PFSK-1 (cell line): ENCODE measurements at regions not wholly inside any gene's neighbourhood (a gene's known extent, or its start where the extent isn't known, plus 50 kb on each side); places are given as distances from the start of the nearest gene placed in this dataset.

Experiments
- FOXP2 ChIP-seq: optimal IDR thresholded peaks from 2 replicates; pipeline ENCODE3; 2011; ENCODE audit warnings: borderline replicate concordance, control low read depth, inconsistent platforms; ENCODE audit not compliant: insufficient read depth; ENCODE audit errors: extremely low read length, extremely low read depth
- POLR2AphosphoS5 ChIP-seq: IDR thresholded peaks from 2 replicates; pipeline ENCODE4 v1.6.1; 2012; ENCODE audit warnings: low read depth, mild to moderate bottlenecking, control low read depth, low read length, moderate library complexity
- SIN3A ChIP-seq: IDR thresholded peaks from 2 replicates; pipeline ENCODE4 v1.6.1; 2012; ENCODE audit warnings: mild to moderate bottlenecking, low read length, moderate library complexity, borderline replicate concordance; ENCODE audit not compliant: insufficient read depth
- TAF1 ChIP-seq: IDR thresholded peaks from 2 replicates; pipeline ENCODE4 v1.6.1; 2012; ENCODE audit warnings: low read length, control low read depth, borderline replicate concordance; ENCODE audit not compliant: insufficient read depth
- TF ChIP-seq, protein P1 (sequence below), 2 experiments: IDR thresholded peaks; 2 replicates each; pipeline versions ENCODE4 v1.6.1 to v1.8.0; 2011 to 2012; ENCODE audit warnings: low read depth in 2 of 2, low read length in 2 of 2, control low read depth in 1 of 2, inconsistent platforms in 1 of 2, mild to moderate bottlenecking in 1 of 2, moderate library complexity in 1 of 2; ENCODE audit not compliant: insufficient read depth in 1 of 2

- TF ChIP-seq TAF1 = no peak
- TF ChIP-seq SIN3A = no peak
- TF ChIP-seq, protein P1, sequence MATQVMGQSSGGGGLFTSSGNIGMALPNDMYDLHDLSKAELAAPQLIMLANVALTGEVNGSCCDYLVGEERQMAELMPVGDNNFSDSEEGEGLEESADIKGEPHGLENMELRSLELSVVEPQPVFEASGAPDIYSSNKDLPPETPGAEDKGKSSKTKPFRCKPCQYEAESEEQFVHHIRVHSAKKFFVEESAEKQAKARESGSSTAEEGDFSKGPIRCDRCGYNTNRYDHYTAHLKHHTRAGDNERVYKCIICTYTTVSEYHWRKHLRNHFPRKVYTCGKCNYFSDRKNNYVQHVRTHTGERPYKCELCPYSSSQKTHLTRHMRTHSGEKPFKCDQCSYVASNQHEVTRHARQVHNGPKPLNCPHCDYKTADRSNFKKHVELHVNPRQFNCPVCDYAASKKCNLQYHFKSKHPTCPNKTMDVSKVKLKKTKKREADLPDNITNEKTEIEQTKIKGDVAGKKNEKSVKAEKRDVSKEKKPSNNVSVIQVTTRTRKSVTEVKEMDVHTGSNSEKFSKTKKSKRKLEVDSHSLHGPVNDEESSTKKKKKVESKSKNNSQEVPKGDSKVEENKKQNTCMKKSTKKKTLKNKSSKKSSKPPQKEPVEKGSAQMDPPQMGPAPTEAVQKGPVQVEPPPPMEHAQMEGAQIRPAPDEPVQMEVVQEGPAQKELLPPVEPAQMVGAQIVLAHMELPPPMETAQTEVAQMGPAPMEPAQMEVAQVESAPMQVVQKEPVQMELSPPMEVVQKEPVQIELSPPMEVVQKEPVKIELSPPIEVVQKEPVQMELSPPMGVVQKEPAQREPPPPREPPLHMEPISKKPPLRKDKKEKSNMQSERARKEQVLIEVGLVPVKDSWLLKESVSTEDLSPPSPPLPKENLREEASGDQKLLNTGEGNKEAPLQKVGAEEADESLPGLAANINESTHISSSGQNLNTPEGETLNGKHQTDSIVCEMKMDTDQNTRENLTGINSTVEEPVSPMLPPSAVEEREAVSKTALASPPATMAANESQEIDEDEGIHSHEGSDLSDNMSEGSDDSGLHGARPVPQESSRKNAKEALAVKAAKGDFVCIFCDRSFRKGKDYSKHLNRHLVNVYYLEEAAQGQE (IDR thresholded peaks at IDR 0.05; ENCODE audit: insufficient read depth in 1 of 2, low read depth in 2 of 2, low read length in 2 of 2) = no peak
- no peak for TF ChIP-seq POLR2AphosphoS5
- no peak for TF ChIP-seq FOXP2
Measured at GRCh38 chr19:28956961-28957360, 256.0 kb downstream of the UQCRFS1 start.

GRCh38 chr19:28956421-28956820 is 256.5 kb downstream of the UQCRFS1 start:
- TF ChIP-seq TAF1 = no peak
- TF ChIP-seq FOXP2 = no peak
- no peak for TF ChIP-seq SIN3A

- no peak for TF ChIP-seq SIN3A
- TF ChIP-seq, protein P1 (IDR thresholded peaks at IDR 0.05; ENCODE audit: insufficient read depth in 1 of 2, low read depth in 2 of 2, low read length in 2 of 2) = no peak
- no peak for TF ChIP-seq FOXP2
- no peak for TF ChIP-seq POLR2AphosphoS5
- TF ChIP-seq TAF1 = no peak
Measured at GRCh38 chr19:28949535-28949934, 263.4 kb downstream of the UQCRFS1 start.

GRCh38 chr19:28949027-28949426 is 263.9 kb downstream of the UQCRFS1 start:
- TF ChIP-seq POLR2AphosphoS5 (no peak), FOXP2 (no peak), SIN3A (no peak), TAF1 (no peak)
- TF ChIP-seq, protein P1 (IDR thresholded peaks at IDR 0.05; ENCODE audit: insufficient read depth in 1 of 2, low read depth in 2 of 2, low read length in 2 of 2) = no peak

DNA sequence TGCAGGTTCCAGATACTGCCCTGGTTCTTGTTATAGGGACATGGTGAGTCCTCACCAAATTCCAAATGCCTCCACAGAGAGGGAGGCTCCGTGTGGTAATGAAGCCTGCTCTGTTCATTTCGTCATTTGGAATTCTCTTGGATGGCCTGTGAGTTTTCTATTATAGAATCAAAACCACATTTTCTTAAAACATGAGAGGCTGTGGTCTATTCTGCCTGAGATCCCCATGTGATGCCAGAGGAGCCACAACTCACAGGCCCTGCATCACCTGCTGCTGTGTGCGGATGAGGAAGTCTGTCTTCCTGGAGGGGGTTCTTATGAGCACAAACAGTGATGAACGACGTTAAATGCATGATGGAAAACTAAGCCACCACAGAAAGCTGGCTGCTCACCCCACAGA is 264.4 kb downstream of the UQCRFS1 start:
- TF ChIP-seq TAF1 (no peak), POLR2AphosphoS5 (no peak), FOXP2 (no peak), SIN3A (no peak)
- TF ChIP-seq, protein P1 (IDR thresholded peaks at IDR 0.05; ENCODE audit: insufficient read depth in 1 of 2, low read depth in 2 of 2, low read length in 2 of 2) = no peak
